ENCODE measurements at regions not wholly inside any gene's neighbourhood (a gene's known extent, or its start where the extent isn't known, plus 50 kb on each side); places are given as distances from the start of the nearest gene placed in this dataset.

- Histone ChIP-seq H3K4me1 (ENCODE audit: control insufficient read depth, insufficient read depth, low read length) (no peaks in the 10 kb centered on the region), H3K9ac (ENCODE audit: low read depth, low read length) (no peak overlapping the region), H3K36me3 (ENCODE audit: control insufficient read depth, insufficient read depth, low read length) (no peaks in the 10 kb centered on the region), H3K9me3 (ENCODE audit: control insufficient read depth, insufficient read depth, low read length) (no peaks in the 10 kb centered on the region; the same call in 1 of the 2 replicates), H3K4me3 (ENCODE audit: low read depth, low read length) (no peak overlapping the region), H3K27me3 (ENCODE audit: control insufficient read depth, insufficient read depth, low read length) (no peaks in the 10 kb centered on the region), H3K27ac (ENCODE audit: low read depth, low read length) (no peak overlapping the region)
Observed at GRCh38 chr9:89985068-89985467, 380.3 kb downstream of the GADD45G start.

GRCh38 chr9:89986190-89986589, 381.4 kb downstream of the GADD45G start:
- Histone ChIP-seq H3K4me1 (ENCODE audit: control insufficient read depth, insufficient read depth, low read length) (no peaks in the 10 kb centered on the region), H3K27ac (ENCODE audit: low read depth, low read length) (no peak overlapping the region), H3K9me3 (ENCODE audit: control insufficient read depth, insufficient read depth, low read length) (no peaks in the 10 kb centered on the region; the same call in none of the 2 replicates), H3K27me3 (ENCODE audit: control insufficient read depth, insufficient read depth, low read length) (no peaks in the 10 kb centered on the region), H3K36me3 (ENCODE audit: control insufficient read depth, insufficient read depth, low read length) (no peaks in the 10 kb centered on the region), H3K9ac (ENCODE audit: low read depth, low read length) (no peak overlapping the region), H3K4me3 (ENCODE audit: low read depth, low read length) (no peak overlapping the region)

GRCh38 chr9:89988458-89988857, 383.6 kb downstream of the GADD45G start:
- Histone ChIP-seq H3K27me3 (ENCODE audit: control insufficient read depth, insufficient read depth, low read length) (no peaks in the 10 kb centered on the region), H3K4me1 (ENCODE audit: control insufficient read depth, insufficient read depth, low read length) (no peaks in the 10 kb centered on the region; the same call in 1 of the 2 replicates), H3K9me3 (ENCODE audit: control insufficient read depth, insufficient read depth, low read length) (no peaks in the 10 kb centered on the region; the same call in 1 of the 2 replicates), H3K4me3 (ENCODE audit: low read depth, low read length) (no peak overlapping the region), H3K27ac (ENCODE audit: low read depth, low read length) (no peak overlapping the region), H3K9ac (ENCODE audit: low read depth, low read length) (no peak overlapping the region), H3K36me3 (ENCODE audit: control insufficient read depth, insufficient read depth, low read length) (no peaks in the 10 kb centered on the region)

- Histone ChIP-seq H3K36me3 (ENCODE audit: control insufficient read depth, insufficient read depth, low read length) (no peaks in the 10 kb centered on the region), H3K4me3 (ENCODE audit: low read depth, low read length) (no peak overlapping the region), H3K27me3 (ENCODE audit: control insufficient read depth, insufficient read depth, low read length) (no peaks in the 10 kb centered on the region), H3K27ac (ENCODE audit: low read depth, low read length) (no peak overlapping the region), H3K9ac (ENCODE audit: low read depth, low read length) (no peak overlapping the region), H3K9me3 (ENCODE audit: control insufficient read depth, insufficient read depth, low read length) (no peaks in the 10 kb centered on the region; the same call in 1 of the 2 replicates), H3K4me1 (ENCODE audit: control insufficient read depth, insufficient read depth, low read length) (peaks cover 15% of the 10 kb centered on the region)
Observed at GRCh38 chr9:89991204-89991790, 386.5 kb downstream of the GADD45G start.

GRCh38 chr9:89992326-89993198, 387.8 kb downstream of the GADD45G start:
- no peaks in the 10 kb centered on the region for H3K36me3 ChIP-seq (ENCODE audit: control insufficient read depth, insufficient read depth, low read length)
- H3K9me3 ChIP-seq (ENCODE audit: control insufficient read depth, insufficient read depth, low read length), result no peaks in the 10 kb centered on the region; the same call in 1 of the 2 replicates
- H3K4me3 ChIP-seq (ENCODE audit: low read depth, low read length), result no peak overlapping the region
- no peak overlapping the region for H3K9ac ChIP-seq (ENCODE audit: low read depth, low read length)
- no peaks in the 10 kb centered on the region for H3K27me3 ChIP-seq (ENCODE audit: control insufficient read depth, insufficient read depth, low read length)
- peaks cover 15% of the 10 kb centered on the region for H3K4me1 ChIP-seq (ENCODE audit: control insufficient read depth, insufficient read depth, low read length)
- no peak overlapping the region for H3K27ac ChIP-seq (ENCODE audit: low read depth, low read length)

- H3K27ac ChIP-seq (ENCODE audit: low read depth, low read length), result no peak overlapping the region
- peaks cover 15% of the 10 kb centered on the region for H3K4me1 ChIP-seq (ENCODE audit: control insufficient read depth, insufficient read depth, low read length)
Observed at GRCh38 chr9:89993678-89994630, 389.1 kb downstream of the GADD45G start.

GRCh38 chr9:89994988-89995613, 390.3 kb downstream of the GADD45G start:
- H3K27ac ChIP-seq (ENCODE audit: low read depth, low read length), result no peak overlapping the region
- H3K36me3 ChIP-seq (ENCODE audit: control insufficient read depth, insufficient read depth, low read length), result no peaks in the 10 kb centered on the region
- H3K27me3 ChIP-seq (ENCODE audit: control insufficient read depth, insufficient read depth, low read length), result no peaks in the 10 kb centered on the region
- H3K9ac ChIP-seq (ENCODE audit: low read depth, low read length), result no peak overlapping the region
- no peak overlapping the region for H3K4me3 ChIP-seq (ENCODE audit: low read depth, low read length)
- H3K9me3 ChIP-seq (ENCODE audit: control insufficient read depth, insufficient read depth, low read length), result no peaks in the 10 kb centered on the region; the same call in 1 of the 2 replicates
- peaks cover 15% of the 10 kb centered on the region for H3K4me1 ChIP-seq (ENCODE audit: control insufficient read depth, insufficient read depth, low read length)

More at GRCh38 chr9:89993678-89994630, 389.1 kb downstream of the GADD45G start:
- H3K9me3 ChIP-seq (ENCODE audit: control insufficient read depth, insufficient read depth, low read length), result no peaks in the 10 kb centered on the region; the same call in 1 of the 2 replicates
- no peak overlapping the region for H3K9ac ChIP-seq (ENCODE audit: low read depth, low read length)
- no peaks in the 10 kb centered on the region for H3K36me3 ChIP-seq (ENCODE audit: control insufficient read depth, insufficient read depth, low read length)
- H3K4me3 ChIP-seq (ENCODE audit: low read depth, low read length), result no peak overlapping the region
- H3K27me3 ChIP-seq (ENCODE audit: control insufficient read depth, insufficient read depth, low read length), result no peaks in the 10 kb centered on the region

- no peaks in the 10 kb centered on the region for H3K36me3 ChIP-seq (ENCODE audit: control insufficient read depth, insufficient read depth, low read length)
- H3K4me3 ChIP-seq (ENCODE audit: low read depth, low read length), result no peak overlapping the region
- H3K27ac ChIP-seq (ENCODE audit: low read depth, low read length), result no peak overlapping the region
- no peaks in the 10 kb centered on the region for H3K9me3 ChIP-seq (ENCODE audit: control insufficient read depth, insufficient read depth, low read length)
- no peak overlapping the region for H3K9ac ChIP-seq (ENCODE audit: low read depth, low read length)
- H3K27me3 ChIP-seq (ENCODE audit: control insufficient read depth, insufficient read depth, low read length), result no peaks in the 10 kb centered on the region
- H3K4me1 ChIP-seq (ENCODE audit: control insufficient read depth, insufficient read depth, low read length), result peaks cover 15% of the 10 kb centered on the region
Observed at GRCh38 chr9:89996116-89996515, 391.3 kb downstream of the GADD45G start.

GRCh38 chr9:89996773-89997172, 392.0 kb downstream of the GADD45G start:
- Histone ChIP-seq H3K4me1 (ENCODE audit: control insufficient read depth, insufficient read depth, low read length) (peaks cover 15% of the 10 kb centered on the region), H3K9ac (ENCODE audit: low read depth, low read length) (no peak overlapping the region), H3K27me3 (ENCODE audit: control insufficient read depth, insufficient read depth, low read length) (no peaks in the 10 kb centered on the region), H3K27ac (ENCODE audit: low read depth, low read length) (no peak overlapping the region), H3K9me3 (ENCODE audit: control insufficient read depth, insufficient read depth, low read length) (no peaks in the 10 kb centered on the region), H3K4me3 (ENCODE audit: low read depth, low read length) (no peak overlapping the region), H3K36me3 (ENCODE audit: control insufficient read depth, insufficient read depth, low read length) (no peaks in the 10 kb centered on the region)

GRCh38 chr9:89998633-89999032, 393.8 kb downstream of the GADD45G start:
- H3K36me3 ChIP-seq (ENCODE audit: control insufficient read depth, insufficient read depth, low read length), result no peaks in the 10 kb centered on the region
- H3K27ac ChIP-seq (ENCODE audit: low read depth, low read length), result no peak overlapping the region
- H3K4me3 ChIP-seq (ENCODE audit: low read depth, low read length), result no peak overlapping the region
- no peaks in the 10 kb centered on the region for H3K9me3 ChIP-seq (ENCODE audit: control insufficient read depth, insufficient read depth, low read length)
- H3K4me1 ChIP-seq (ENCODE audit: control insufficient read depth, insufficient read depth, low read length), result peaks cover 19% of the 10 kb centered on the region
- no peaks in the 10 kb centered on the region for H3K27me3 ChIP-seq (ENCODE audit: control insufficient read depth, insufficient read depth, low read length)
- no peak overlapping the region for H3K9ac ChIP-seq (ENCODE audit: low read depth, low read length)
